Fibroblast of villous mesenchyme (primary cell): ENCODE measurements at regions not wholly inside any gene's neighbourhood (a gene's known extent, or its start where the extent isn't known, plus 50 kb on each side); places are given as distances from the start of the nearest gene placed in this dataset.

ENCODE experiments used
- DNase-seq: peaks from one replicate; pipeline ENCODE4 v3.0.0-alpha.2; 2010; ENCODE audit warnings: low read depth
- H3K4me3 ChIP-seq: 2 replicates; pipeline ENCODE4 v1.5.1; 2011; ENCODE audit warnings: low read depth, mild to moderate bottlenecking, low read length
- CTCF ChIP-seq: IDR thresholded peaks from 2 replicates; pipeline ENCODE4 v1.5.1; 2012; ENCODE audit warnings: low read depth, mild to moderate bottlenecking, low read length; ENCODE audit not compliant: insufficient read depth

GRCh38 chr13:100835695-100836094 is 161.1 kb upstream of the TMTC4 start:
- TF ChIP-seq CTCF: no peak
- H3K4me3 ChIP-seq: no peak overlapping the region
- no peak for DNase-seq

GRCh38 chr13:100833427-100833826 is 158.8 kb upstream of the TMTC4 start:
- no peak for TF ChIP-seq CTCF
- DNase-seq: no peak
- no peak overlapping the region for H3K4me3 ChIP-seq

GRCh38 chr13:100828226-100828625 is 153.6 kb upstream of the TMTC4 start:
- DNase-seq: no peak
- TF ChIP-seq CTCF: peak; percentile 14
- H3K4me3 ChIP-seq: no peak overlapping the region

GRCh38 chr13:100827489-100828176 is 153.0 kb upstream of the TMTC4 start:
- no peak for DNase-seq
- H3K4me3 ChIP-seq: no peak overlapping the region
- no peak for TF ChIP-seq CTCF

- DNase-seq: no peak
- no peak overlapping the region for H3K4me3 ChIP-seq
- no peak for TF ChIP-seq CTCF
Measured at GRCh38 chr13:100826441-100826840, 151.8 kb upstream of the TMTC4 start.

GRCh38 chr13:100825557-100825956 is 151.0 kb upstream of the TMTC4 start:
- DNase-seq: peak; percentile 10
- no peak overlapping the region for H3K4me3 ChIP-seq
- TF ChIP-seq CTCF: no peak

- no peak overlapping the region for H3K4me3 ChIP-seq
- no peak for DNase-seq
- no peak for TF ChIP-seq CTCF
Measured at GRCh38 chr13:100824366-100824765, 149.8 kb upstream of the TMTC4 start.
